Uterus (tissue), 2 donors: ENCODE measurements at regions not wholly inside any gene's neighbourhood (a gene's known extent, or its start where the extent isn't known, plus 50 kb on each side); places are given as distances from the start of the nearest gene placed in this dataset.

Experiments
- CTCF ChIP-seq, 4 experiments: fragments of 200-600 bp in 2 of 4; fragments of 450-650 bp in 2 of 4; sonication (generic) in 2 of 4; IDR thresholded peaks; one replicate each; pipeline ENCODE4 v1.5.1; 2016 to 2019; ENCODE audit warnings: antibody characterized with exemption in 4 of 4, mild to moderate bottlenecking in 2 of 4, moderate library complexity in 1 of 4
- POLR2A ChIP-seq, 2 donors: fragments of 450-650 bp; IDR thresholded peaks; one replicate each; pipeline ENCODE4 v1.6.1; 2016; ENCODE audit warnings: antibody characterized with exemption in 2 of 2, mild to moderate bottlenecking in 1 of 2, moderate library complexity in 1 of 2

- no peak for TF ChIP-seq CTCF (IDR thresholded peaks at IDR 0.05)
- TF ChIP-seq POLR2A (IDR thresholded peaks at IDR 0.05): no peak
Observed at GRCh38 chr7:93031795-93032194, 86.0 kb downstream of the SAMD9 start.
